Psoas muscle (tissue), 7 donors: ENCODE measurements at regions not wholly inside any gene's neighbourhood (a gene's known extent, or its start where the extent isn't known, plus 50 kb on each side); places are given as distances from the start of the nearest gene placed in this dataset.

ENCODE experiments used
- ATAC-seq, 4 donors: fragments of 200-7000 bp; cut with Tn5 transposase; one replicate each; pipeline ENCODE4 v1.9.1; 2020; ENCODE audit warnings: moderate library complexity in 3 of 4, mild to moderate bottlenecking in 2 of 4
- DNase-seq, 2 donors: peaks; one replicate each; pipeline ENCODE4 v3.0.0-alpha.2; 2020
- H3K27ac ChIP-seq: fragments of 200-600 bp; one replicate; pipeline ENCODE4 v1.8.0; 2022
- H3K27me3 ChIP-seq, 3 donors: fragments of 200-600 bp in 1 of 3; one replicate each; pipeline versions ENCODE4 v1.6.1 to v1.8.0; 2013 to 2022; ENCODE audit warnings: low read length in 2 of 3, mild to moderate bottlenecking in 2 of 3, moderate library complexity in 1 of 3; ENCODE audit not compliant: insufficient read depth in 3 of 3
- H3K36me3 ChIP-seq, 2 donors: fragments of 200-600 bp in 1 of 2; one replicate each; pipeline versions ENCODE4 v1.6.1 to v1.8.0; 2013 to 2022; ENCODE audit warnings: low read depth in 1 of 2, mild to moderate bottlenecking in 1 of 2, moderate library complexity in 1 of 2; ENCODE audit not compliant: insufficient read depth in 1 of 2
- H3K4me1 ChIP-seq: fragments of 200-600 bp; one replicate; pipeline ENCODE4 v1.8.0; 2022
- H3K4me3 ChIP-seq: fragments of 200-600 bp; one replicate; pipeline ENCODE4 v1.8.0; 2022; ENCODE audit warnings: mild to moderate bottlenecking
- H3K9me3 ChIP-seq: fragments of 200-600 bp; one replicate; pipeline ENCODE4 v1.8.0; 2022
- WGBS, 3 donors: extraction: QIAGEN DNeasy Blood & Tissue Kit; methylation state at CpG; one replicate each; pipeline versions ENCODE4 v1.1.6 to v1.1.7; 2013; 5-methylcytosine and 5-hydroxymethylcytosine counted together
- intact Hi-C, 2 donors: fragments of 100-400 bp; cut with DNase I; formaldehyde crosslinking; loops; one replicate each; pipeline versions ENCODE4 v1.11.0 to v1.14.2; 2022
- TF ChIP-seq, protein P1 (sequence below): fragments of 200-600 bp; IDR thresholded peaks from one replicate; pipeline ENCODE4 v1.8.0; 2022; ENCODE audit warnings: antibody characterized with exemption
- donor health status: healthy with polysubstance abuse.
- donor health status: DM: no; HTN: no; CAD: no; lungs with moderate emphysema.
- donor health status: Bipolar disorder and iron deficiency.
- donor health status: healthy.
- donor health status: DM: yes; HTN: yes; CAD: no.
- donor health status: DM: no; HTN: no; CAD: no.
- donor health status: DM: yes; HTN: yes; CAD: no.

DNA sequence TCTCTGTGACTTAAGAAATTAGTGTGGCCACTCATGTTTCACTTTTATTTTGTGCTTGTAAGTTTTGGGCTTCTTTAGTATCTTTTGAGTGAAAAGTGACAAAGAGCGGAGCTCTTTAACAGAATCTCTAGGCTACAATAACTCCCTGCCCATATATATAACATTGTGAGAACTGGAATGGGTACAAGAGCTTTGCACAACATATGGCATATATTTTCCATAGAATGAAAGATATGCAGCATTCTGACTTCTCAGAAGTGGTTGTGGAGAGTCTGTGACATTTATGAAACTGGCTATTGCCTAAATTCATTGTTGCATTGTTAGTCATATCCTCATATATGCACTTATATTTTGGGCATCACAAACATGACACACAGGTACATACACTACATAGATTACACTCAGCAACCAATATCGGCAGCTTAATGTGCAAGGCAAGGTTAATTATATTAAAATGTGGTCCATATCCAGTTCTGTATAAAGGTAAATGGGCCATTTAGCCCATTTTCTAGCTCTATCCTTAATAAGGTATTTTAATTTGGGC is 1148.2 kb downstream of the FAM181B start:
- ATAC-seq (no peak), DNase-seq (no peak)
- Histone ChIP-seq H3K27me3 (no peaks in the 10 kb centered on the region), H3K4me1 (no peaks in the 10 kb centered on the region), H3K9me3 (no peaks in the 10 kb centered on the region), H3K4me3 (no peak overlapping the region), H3K36me3 (no peaks in the 10 kb centered on the region), H3K27ac (no peak overlapping the region)
- 78 to 97% (median 96%) methylated on average over 2 of the region's 2 CpGs for WGBS, 3 donors
- intact Hi-C loops, result no loop called here
- TF ChIP-seq, protein P1, sequence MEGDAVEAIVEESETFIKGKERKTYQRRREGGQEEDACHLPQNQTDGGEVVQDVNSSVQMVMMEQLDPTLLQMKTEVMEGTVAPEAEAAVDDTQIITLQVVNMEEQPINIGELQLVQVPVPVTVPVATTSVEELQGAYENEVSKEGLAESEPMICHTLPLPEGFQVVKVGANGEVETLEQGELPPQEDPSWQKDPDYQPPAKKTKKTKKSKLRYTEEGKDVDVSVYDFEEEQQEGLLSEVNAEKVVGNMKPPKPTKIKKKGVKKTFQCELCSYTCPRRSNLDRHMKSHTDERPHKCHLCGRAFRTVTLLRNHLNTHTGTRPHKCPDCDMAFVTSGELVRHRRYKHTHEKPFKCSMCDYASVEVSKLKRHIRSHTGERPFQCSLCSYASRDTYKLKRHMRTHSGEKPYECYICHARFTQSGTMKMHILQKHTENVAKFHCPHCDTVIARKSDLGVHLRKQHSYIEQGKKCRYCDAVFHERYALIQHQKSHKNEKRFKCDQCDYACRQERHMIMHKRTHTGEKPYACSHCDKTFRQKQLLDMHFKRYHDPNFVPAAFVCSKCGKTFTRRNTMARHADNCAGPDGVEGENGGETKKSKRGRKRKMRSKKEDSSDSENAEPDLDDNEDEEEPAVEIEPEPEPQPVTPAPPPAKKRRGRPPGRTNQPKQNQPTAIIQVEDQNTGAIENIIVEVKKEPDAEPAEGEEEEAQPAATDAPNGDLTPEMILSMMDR, result no peak

DNA sequence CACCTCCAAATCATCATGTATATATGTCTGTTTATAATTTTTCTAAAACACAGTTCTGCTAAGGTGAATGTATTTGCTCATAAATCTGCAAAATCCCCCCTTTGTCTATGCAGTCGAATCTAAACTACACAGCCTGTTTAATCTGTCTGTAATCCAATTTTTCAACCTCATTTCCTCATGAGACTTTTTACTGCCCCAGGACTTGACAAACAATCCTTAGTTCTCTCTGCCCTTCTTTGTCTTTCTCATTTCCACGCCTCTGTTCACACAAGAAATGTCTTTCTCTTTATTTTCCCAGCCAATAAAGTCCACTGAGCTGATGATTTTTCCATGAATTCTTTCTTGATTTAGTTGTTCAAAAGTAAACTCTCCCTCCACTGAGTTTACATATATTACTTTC is 1154.3 kb downstream of the FAM181B start:
- Histone ChIP-seq H3K27ac (no peak overlapping the region), H3K4me1 (no peaks in the 10 kb centered on the region), H3K4me3 (no peak overlapping the region), H3K27me3 (no peaks in the 10 kb centered on the region), H3K9me3 (no peaks in the 10 kb centered on the region), H3K36me3 (no peaks in the 10 kb centered on the region)
- TF ChIP-seq, protein P1, result no peak
- intact Hi-C loops, result no loop called here
- WGBS, 3 donors, result 24 to 38% (median 28%) methylated on average over 2 of the region's 2 CpGs
- ATAC-seq (no peak), DNase-seq (no peak)

DNA sequence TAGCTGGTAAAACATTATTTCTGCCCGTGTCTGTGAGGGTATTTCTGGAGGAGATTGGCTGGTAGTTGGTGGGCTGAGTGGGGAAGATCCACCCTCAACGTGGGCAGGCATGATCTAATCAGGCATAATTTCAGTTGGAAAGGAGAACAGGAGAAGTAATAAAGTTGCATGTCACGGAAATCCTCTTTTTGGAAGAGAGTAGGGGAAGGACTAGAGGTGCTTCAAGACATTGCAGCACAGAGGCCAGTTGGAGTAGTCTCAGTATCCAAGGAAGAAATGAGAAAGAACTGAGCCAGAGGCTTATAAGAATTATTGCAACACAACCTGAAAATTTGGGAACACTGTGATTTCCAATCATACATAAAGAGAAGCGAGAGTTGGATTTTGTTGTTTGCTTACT is 1155.1 kb downstream of the FAM181B start:
- Histone ChIP-seq H3K27me3 (no peaks in the 10 kb centered on the region), H3K4me1 (no peaks in the 10 kb centered on the region), H3K9me3 (no peaks in the 10 kb centered on the region), H3K27ac (no peak overlapping the region), H3K4me3 (no peak overlapping the region), H3K36me3 (no peaks in the 10 kb centered on the region)
- TF ChIP-seq, protein P1, result no peak
- 59 to 66% (median 60%) methylated on average over 4 of the region's 4 CpGs for WGBS, 3 donors
- ATAC-seq, result no peak
- DNase-seq, result no peak
- intact Hi-C loops, result no loop called here

GRCh38 chr11:81574301-81574700 is 1159.4 kb downstream of the FAM181B start:
- intact Hi-C loops, result no loop called here
- no peaks in the 10 kb centered on the region for H3K9me3 ChIP-seq
- H3K36me3 ChIP-seq, result no peaks in the 10 kb centered on the region
- H3K27me3 ChIP-seq, result no peaks in the 10 kb centered on the region
- no peak for DNase-seq
- TF ChIP-seq, protein P1, result no peak
- H3K4me3 ChIP-seq, result no peak overlapping the region
- 18 to 39% (median 34%) methylated on average over 2 of the region's 2 CpGs for WGBS, 3 donors
- H3K27ac ChIP-seq, result no peak overlapping the region
- no peak for ATAC-seq
- no peaks in the 10 kb centered on the region for H3K4me1 ChIP-seq

- intact Hi-C loops, result no loop called here
- ATAC-seq (no peak), DNase-seq (no peak)
- TF ChIP-seq, protein P1, result no peak
- Histone ChIP-seq H3K27me3 (no peaks in the 10 kb centered on the region), H3K27ac (no peak overlapping the region), H3K4me1 (no peaks in the 10 kb centered on the region), H3K9me3 (no peaks in the 10 kb centered on the region), H3K36me3 (no peaks in the 10 kb centered on the region), H3K4me3 (no peak overlapping the region)
- 45 to 56% (median 54%) methylated on average over 1 of the region's 1 CpG for WGBS, 3 donors
Observed at GRCh38 chr11:81573367-81573766, 1160.3 kb downstream of the FAM181B start.
